Stomach (tissue), 4 donors: ENCODE measurements at regions not wholly inside any gene's neighbourhood (a gene's known extent, or its start where the extent isn't known, plus 50 kb on each side); places are given as distances from the start of the nearest gene placed in this dataset.

Experiments used
- CTCF ChIP-seq, 7 experiments: fragments of 450-650 bp in 4 of 7; fragments of 200-600 bp in 3 of 7; sonication (generic) in 3 of 7; IDR thresholded peaks; one replicate each; pipeline ENCODE4 v1.5.1; 2016 to 2019; ENCODE audit warnings: antibody characterized with exemption in 7 of 7, control low read depth in 2 of 7, mild to moderate bottlenecking in 1 of 7
- POLR2A ChIP-seq, 4 donors: fragments of 450-650 bp; IDR thresholded peaks; one replicate each; pipeline ENCODE4 v1.6.1; 2016; ENCODE audit warnings: antibody characterized with exemption in 4 of 4, control low read depth in 2 of 4, mild to moderate bottlenecking in 1 of 4, moderate library complexity in 1 of 4
- POLR2AphosphoS5 ChIP-seq, 3 donors: sonication (generic); formaldehyde crosslinking; IDR thresholded peaks; one replicate each; pipeline ENCODE4 v1.6.1; 2016; ENCODE audit warnings: antibody characterized with exemption in 3 of 3

GRCh38 chr14:62189698-62190097 lies 427.5 kb downstream of the SNAPC1 start:
- TF ChIP-seq CTCF (IDR thresholded peaks at IDR 0.05) (no peak), POLR2AphosphoS5 (IDR thresholded peaks at IDR 0.05) (no peak), POLR2A (IDR thresholded peaks at IDR 0.05) (no peak)
